ACHN (cell line): ENCODE measurements at regions not wholly inside any gene's neighbourhood (a gene's known extent, or its start where the extent isn't known, plus 50 kb on each side); places are given as distances from the start of the nearest gene placed in this dataset.

Experiments
- DNase-seq: peaks from one replicate; pipeline ENCODE4 v3.0.0-alpha.2; 2015
- in situ Hi-C: cut with HindIII; loops from 2 replicates; pipeline ENCODE4 v1.10.0; 2017; ENCODE audit warnings: low sequenced_read_pairs, low pct_ligation_motif_present, low pct_unique_long_range_greater_than_20kb

GRCh38 chr19:30634996-30635975 lies 263.1 kb downstream of the ZNF536 start:
- no peak for DNase-seq
- in situ Hi-C loops, result no loop called here

- DNase-seq, result no peak
- in situ Hi-C loops, result no loop called here
These were observed 262.1 kb downstream of the ZNF536 start for GRCh38 chr19:30634131-30634830.

GRCh38 chr19:30631033-30631370 lies 258.8 kb downstream of the ZNF536 start:
- DNase-seq, result no peak
- in situ Hi-C loops, result no loop called here

GRCh38 chr19:30630289-30631032 lies 258.3 kb downstream of the ZNF536 start:
- in situ Hi-C loops, result no loop called here
- no peak for DNase-seq

- DNase-seq, result no peak
- in situ Hi-C loops, result no loop called here
These were observed 256.9 kb downstream of the ZNF536 start for GRCh38 chr19:30629086-30629485.

GRCh38 chr19:30626626-30626966 lies 254.4 kb downstream of the ZNF536 start:
- no peak for DNase-seq
- in situ Hi-C loops, result no loop called here

GRCh38 chr19:30625947-30626625 lies 253.9 kb downstream of the ZNF536 start:
- in situ Hi-C loops, result no loop called here
- DNase-seq, result no peak

GRCh38 chr19:30622276-30622675 lies 250.1 kb downstream of the ZNF536 start:
- no peak for DNase-seq
- in situ Hi-C loops, result no loop called here

- in situ Hi-C loops, result no loop called here
- no peak for DNase-seq
These were observed 249.2 kb downstream of the ZNF536 start for GRCh38 chr19:30621326-30621920.

- in situ Hi-C loops, result no loop called here
- DNase-seq, result no peak
These were observed 248.2 kb downstream of the ZNF536 start for GRCh38 chr19:30620354-30620753.

- in situ Hi-C loops, result no loop called here
- DNase-seq, result no peak
These were observed 237.6 kb downstream of the ZNF536 start for GRCh38 chr19:30609656-30610270.

GRCh38 chr19:30608471-30608870 lies 236.3 kb downstream of the ZNF536 start:
- in situ Hi-C loops, result no loop called here
- no peak for DNase-seq
